GM23248 (cell line): ENCODE measurements at regions not wholly inside any gene's neighbourhood (a gene's known extent, or its start where the extent isn't known, plus 50 kb on each side); places are given as distances from the start of the nearest gene placed in this dataset.
"Not testable (repeated sequence)": the region's sequence is repeated elsewhere in the genome, so short reads cannot be mapped to it uniquely, and the experiment has no call there.

ENCODE experiments used
- DNase-seq: peaks from one replicate; pipeline ENCODE4 v3.0.0-alpha.2; 2015
- H2AFZ ChIP-seq: fragments of 200-600 bp; sonication (generic); 2 replicates; pipeline ENCODE4 v1.6.1; 2016; ENCODE audit warnings: antibody characterized with exemption
- H3F3A ChIP-seq: fragments of 200-600 bp; sonication (generic); 2 replicates; pipeline ENCODE4 v1.6.1; 2016; ENCODE audit warnings: mild to moderate bottlenecking, antibody characterized with exemption, mixed run types; ENCODE audit not compliant: insufficient read depth
- H3K27ac ChIP-seq: fragments of 200-600 bp; sonication (generic); 2 replicates; pipeline ENCODE4 v1.5.1; 2016; ENCODE audit warnings: mild to moderate bottlenecking
- H3K27me3 ChIP-seq: fragments of 200-600 bp; sonication (generic); replicated peaks from 2 replicates; pipeline ENCODE4 v1.6.1; 2016; ENCODE audit warnings: mild to moderate bottlenecking; ENCODE audit not compliant: insufficient read depth
- H3K36me3 ChIP-seq: fragments of 200-600 bp; sonication (generic); 2 replicates; pipeline ENCODE4 v1.6.1; 2016; ENCODE audit warnings: low read depth, mild to moderate bottlenecking
- H3K4me1 ChIP-seq: fragments of 200-600 bp; sonication (generic); 2 replicates; pipeline ENCODE4 v1.6.1; 2016; ENCODE audit warnings: mild to moderate bottlenecking; ENCODE audit not compliant: insufficient read depth
- H3K4me2 ChIP-seq: fragments of 200-600 bp; sonication (generic); one replicate; pipeline ENCODE4 v1.6.1; 2016; ENCODE audit warnings: mild to moderate bottlenecking; ENCODE audit not compliant: unreplicated experiment
- H3K4me3 ChIP-seq: fragments of 200-600 bp; sonication (generic); 2 replicates; pipeline ENCODE4 v1.5.1; 2016; ENCODE audit warnings: mild to moderate bottlenecking
- H3K79me2 ChIP-seq: fragments of 200-600 bp; sonication (generic); 2 replicates; pipeline ENCODE4 v1.6.1; 2016; ENCODE audit warnings: mild to moderate bottlenecking; ENCODE audit not compliant: insufficient read depth
- H3K9ac ChIP-seq: fragments of 200-600 bp; sonication (generic); 2 replicates; pipeline ENCODE4 v1.6.1; 2016; ENCODE audit warnings: mild to moderate bottlenecking
- H3K9me2 ChIP-seq: fragments of 200-600 bp; sonication (generic); 2 replicates; pipeline ENCODE4 v1.6.1; 2016; ENCODE audit warnings: mixed run types, mild to moderate bottlenecking, moderate library complexity; ENCODE audit not compliant: insufficient read depth
- H3K9me3 ChIP-seq: fragments of 200-600 bp; sonication (generic); one replicate; pipeline ENCODE4 v1.6.1; 2017; ENCODE audit warnings: low read depth
- H4K20me1 ChIP-seq: fragments of 200-600 bp; sonication (generic); 2 replicates; pipeline ENCODE4 v1.6.0; 2016; ENCODE audit not compliant: insufficient read depth
- WGBS, 2 experiments: methylation state at CpG; one replicate each; pipeline ENCODE4 v1.1.6; 2015 to 2017; ENCODE audit warnings: low lambda C conversion rate in 2 of 2, low coverage in 1 of 2; ENCODE audit errors: missing lambda C conversion rate in 2 of 2; 5-methylcytosine and 5-hydroxymethylcytosine counted together
- in situ Hi-C: fragments of 300-500 bp; cut with MboI; formaldehyde crosslinking; loops from 2 replicates; pipeline ENCODE4 v1.15.0; 2020

DNA sequence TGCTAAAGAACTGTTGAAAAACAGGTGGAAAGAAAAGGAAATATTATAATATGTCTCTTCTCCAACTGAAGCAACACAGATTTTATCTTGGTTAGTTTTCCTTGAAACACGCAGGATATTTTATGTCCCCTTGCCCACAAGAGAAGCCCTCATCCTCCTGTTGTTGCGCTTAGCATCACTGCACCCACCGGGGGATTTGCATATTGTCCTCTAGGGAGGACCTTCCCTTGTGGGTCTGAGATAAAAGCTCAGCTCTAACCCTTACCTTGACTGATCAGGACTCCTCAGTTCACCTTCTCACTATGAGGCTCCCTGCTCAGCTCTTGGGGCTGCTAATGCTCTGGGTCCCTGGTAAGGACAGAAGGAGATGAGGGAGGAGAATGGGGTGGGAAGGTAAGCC lies 1294.2 kb downstream of the RPIA start:
- H3K36me3 ChIP-seq, result not testable (repeated sequence)

DNA sequence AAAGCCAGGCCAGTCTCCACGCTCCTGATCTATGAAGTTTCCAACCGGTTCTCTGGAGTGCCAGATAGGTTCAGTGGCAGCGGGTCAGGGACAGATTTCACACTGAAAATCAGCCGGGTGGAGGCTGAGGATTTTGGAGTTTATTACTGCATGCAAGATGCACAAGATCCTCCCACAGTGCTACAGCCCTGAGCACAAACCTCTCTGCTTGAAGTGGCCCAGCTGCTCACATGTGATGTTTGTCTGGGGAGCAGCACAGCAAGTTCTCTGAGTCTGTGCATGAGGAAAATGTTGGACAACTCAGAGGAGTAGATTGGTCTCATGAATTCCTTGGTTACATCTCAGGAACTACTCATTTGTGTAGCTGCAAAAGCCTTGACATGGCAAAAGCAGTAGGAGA lies 1295.1 kb downstream of the RPIA start:
- H3K4me3 ChIP-seq, result not testable (repeated sequence)

More for the DNA sequence above, 1294.2 kb downstream of the RPIA start:
- H3K79me2 ChIP-seq, H3K4me2 ChIP-seq, H3K9me3 ChIP-seq, H3K4me1 ChIP-seq, H4K20me1 ChIP-seq, H3F3A ChIP-seq, H3K27me3 ChIP-seq, H3K27ac ChIP-seq, H2AFZ ChIP-seq, in situ Hi-C loops, H3K9me2 ChIP-seq, DNase-seq, H3K4me3 ChIP-seq, H3K9ac ChIP-seq: not testable (repeated sequence)
- no CpG with 5 or more reads among the region's 3 CpGs for WGBS, 2 experiments

DNA sequence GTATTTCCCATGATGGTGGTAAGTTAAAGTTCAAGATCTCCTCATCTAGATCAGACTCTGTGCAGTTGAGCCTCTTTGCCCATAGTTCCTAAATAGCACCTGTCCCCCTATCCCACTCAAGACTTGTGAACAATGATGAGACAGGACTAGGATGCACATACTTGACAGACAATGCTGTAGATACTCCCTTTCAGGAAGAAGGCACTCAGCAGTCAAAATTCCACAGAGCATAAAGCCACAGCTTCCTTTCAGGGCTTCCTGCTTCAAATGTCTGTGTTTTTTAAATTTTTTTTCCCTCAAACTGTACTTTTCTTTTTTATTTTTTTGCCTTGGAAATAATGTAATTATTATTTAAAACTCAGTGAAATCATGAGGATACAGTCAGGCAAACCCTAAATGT lies 1305.3 kb downstream of the RPIA start:
- H3K4me3 ChIP-seq, result not testable (repeated sequence)

More for the DNA sequence above, 1295.1 kb downstream of the RPIA start:
- H3K4me1 ChIP-seq, H3K4me2 ChIP-seq, in situ Hi-C loops, H3K27me3 ChIP-seq, H4K20me1 ChIP-seq, H3F3A ChIP-seq, H2AFZ ChIP-seq, H3K79me2 ChIP-seq, H3K36me3 ChIP-seq, H3K9ac ChIP-seq, H3K9me3 ChIP-seq, H3K27ac ChIP-seq, DNase-seq, H3K9me2 ChIP-seq: not testable (repeated sequence)
- 16 to 22% methylated on average over 4 of the region's 4 CpGs for WGBS, 2 experiments

DNA sequence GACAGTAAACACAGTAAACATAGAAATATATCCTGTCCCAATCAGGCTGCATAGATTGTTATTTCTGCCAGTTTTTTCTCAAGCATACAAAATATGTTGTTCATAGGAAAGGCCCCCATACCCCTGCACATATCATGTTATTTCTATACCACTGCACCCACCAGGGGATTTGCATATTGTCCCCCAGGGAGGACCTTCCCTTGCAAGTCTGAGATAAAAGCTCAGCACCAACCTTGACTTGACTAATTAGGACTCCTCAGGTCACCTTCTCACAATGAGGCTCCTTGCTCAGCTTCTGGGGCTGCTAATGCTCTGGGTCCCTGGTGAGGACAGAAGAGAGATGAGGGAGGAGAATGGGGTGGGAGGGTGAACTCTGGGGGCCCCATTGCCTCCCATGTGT lies 1313.1 kb downstream of the RPIA start:
- H3K4me1 ChIP-seq, H3K36me3 ChIP-seq, H3K9ac ChIP-seq, H3F3A ChIP-seq, H3K4me3 ChIP-seq, H4K20me1 ChIP-seq, H3K79me2 ChIP-seq, DNase-seq, H3K9me2 ChIP-seq, H3K9me3 ChIP-seq, H3K27ac ChIP-seq, H3K27me3 ChIP-seq, H2AFZ ChIP-seq, H3K4me2 ChIP-seq, in situ Hi-C loops: not testable (repeated sequence)

More for the DNA sequence above, 1305.3 kb downstream of the RPIA start:
- H3K9me2 ChIP-seq, H3K4me2 ChIP-seq, in situ Hi-C loops, H3K4me1 ChIP-seq, H3K9ac ChIP-seq, H3K9me3 ChIP-seq, DNase-seq, H3K36me3 ChIP-seq, H3K79me2 ChIP-seq, H3F3A ChIP-seq, H2AFZ ChIP-seq, H4K20me1 ChIP-seq, H3K27me3 ChIP-seq, H3K27ac ChIP-seq: not testable (repeated sequence)

DNA sequence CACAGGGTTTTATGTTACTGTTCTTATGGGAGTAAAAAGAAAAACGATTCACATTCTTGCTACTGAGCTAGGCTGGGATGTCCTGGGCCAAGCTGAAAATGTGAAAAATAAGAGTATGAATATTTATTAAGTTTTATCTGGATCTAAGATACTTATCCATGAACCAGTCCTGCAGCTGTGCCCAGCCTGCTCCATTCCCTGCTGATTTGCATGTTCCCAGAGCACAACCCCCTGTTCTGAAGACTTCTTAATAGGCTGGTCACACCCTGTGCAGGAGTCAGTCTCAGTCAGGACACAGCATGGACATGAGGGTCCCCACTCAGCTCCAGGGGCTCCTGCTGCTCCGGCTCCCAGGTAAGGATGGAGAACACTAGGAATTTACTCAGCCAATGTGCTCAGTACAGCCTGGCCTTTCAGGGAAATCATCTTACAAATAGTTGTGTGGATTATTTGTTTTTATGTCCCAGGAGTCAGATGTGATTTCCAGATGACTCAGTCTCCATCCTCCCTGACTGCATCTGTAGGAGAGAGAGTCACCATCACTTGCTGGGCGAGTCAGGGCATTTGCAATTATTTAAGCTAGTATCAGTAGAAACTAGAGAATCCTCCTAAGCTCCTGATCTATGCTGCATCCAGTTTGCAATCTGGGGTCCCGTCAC lies 1319.1 kb downstream of the RPIA start:
- H3K9me2 ChIP-seq, H3K4me2 ChIP-seq, H3K27ac ChIP-seq, H3K9ac ChIP-seq, in situ Hi-C loops, H3K79me2 ChIP-seq, H3K4me1 ChIP-seq, H3K36me3 ChIP-seq, H2AFZ ChIP-seq, H3K9me3 ChIP-seq, DNase-seq, H3K27me3 ChIP-seq, H4K20me1 ChIP-seq, H3K4me3 ChIP-seq, H3F3A ChIP-seq: not testable (repeated sequence)
- 7 to 32% methylated on average over 3 of the region's 4 CpGs for WGBS, 2 experiments

DNA sequence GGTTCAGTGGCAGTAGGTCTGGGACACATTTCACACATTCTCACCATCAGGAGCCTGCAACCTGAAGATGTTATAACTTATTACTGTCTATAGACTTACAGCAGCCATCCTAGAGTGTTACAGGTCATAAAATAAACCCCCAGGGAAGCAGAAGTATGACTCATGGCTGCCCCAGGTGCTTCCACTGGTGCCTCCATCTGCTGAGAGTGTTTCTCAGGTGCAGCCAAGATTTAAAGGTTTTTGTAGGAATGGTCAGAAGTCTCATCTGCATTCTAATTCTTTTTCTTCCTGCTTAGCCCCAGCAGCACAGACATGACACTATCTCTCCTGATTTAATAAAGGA lies 1319.6 kb downstream of the RPIA start:
- H3K9me2 ChIP-seq, H3K79me2 ChIP-seq, H3K9me3 ChIP-seq, H2AFZ ChIP-seq, H3K4me2 ChIP-seq, DNase-seq, H3K27me3 ChIP-seq, H4K20me1 ChIP-seq, H3K27ac ChIP-seq, H3F3A ChIP-seq, H3K4me1 ChIP-seq, H3K9ac ChIP-seq, in situ Hi-C loops, H3K36me3 ChIP-seq, H3K4me3 ChIP-seq: not testable (repeated sequence)

DNA sequence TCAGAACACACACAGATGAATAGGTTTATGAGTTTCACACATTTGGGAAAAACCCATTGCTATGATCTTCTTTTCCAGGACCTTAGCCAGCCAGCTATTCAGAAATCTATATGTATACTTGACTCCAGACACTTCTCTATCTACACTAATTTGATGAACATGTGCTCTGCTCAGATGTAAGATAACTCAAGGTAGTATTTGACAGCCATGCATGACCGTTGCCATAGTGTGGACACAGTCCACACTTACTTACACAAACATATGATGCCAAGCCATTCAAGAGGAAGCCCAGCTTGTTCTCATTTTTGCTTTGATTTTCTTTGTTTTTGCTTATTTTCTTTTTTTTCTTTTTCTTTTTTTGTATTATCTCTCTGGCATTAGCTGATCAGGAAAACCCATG lies 1328.4 kb downstream of the RPIA start:
- H3K9me2 ChIP-seq, H3K4me2 ChIP-seq, H4K20me1 ChIP-seq, H3K79me2 ChIP-seq, H3K4me3 ChIP-seq, H3K36me3 ChIP-seq, in situ Hi-C loops, H2AFZ ChIP-seq, H3K9me3 ChIP-seq, H3F3A ChIP-seq, DNase-seq, H3K4me1 ChIP-seq, H3K27me3 ChIP-seq, H3K27ac ChIP-seq, H3K9ac ChIP-seq: not testable (repeated sequence)
- 0% methylated on average over 1 of the region's 1 CpG for WGBS, 2 experiments

DNA sequence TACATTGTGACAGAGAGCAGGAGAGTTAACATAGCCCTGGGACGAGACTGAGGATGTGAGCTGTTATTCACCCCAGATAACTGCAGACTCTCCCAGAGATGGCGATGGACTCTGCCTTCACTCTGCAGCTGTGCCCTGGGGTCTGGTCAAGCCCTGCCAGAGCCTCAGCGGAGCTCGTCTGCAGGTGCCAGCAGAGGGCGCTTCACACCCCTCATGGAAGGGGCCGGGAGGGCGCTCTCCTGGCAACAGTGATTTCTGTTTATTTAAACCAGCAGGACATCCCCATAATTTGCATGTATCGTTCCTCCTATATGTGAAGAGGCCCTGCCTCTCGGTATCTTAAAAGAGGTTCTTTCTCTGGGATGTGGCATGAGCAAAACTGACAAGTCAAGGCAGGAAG lies 1329.8 kb downstream of the RPIA start:
- H3K27ac ChIP-seq, H2AFZ ChIP-seq, H3K4me3 ChIP-seq, DNase-seq, H3K4me2 ChIP-seq, H3K27me3 ChIP-seq, in situ Hi-C loops, H3K36me3 ChIP-seq, H3F3A ChIP-seq, H3K9me3 ChIP-seq, H4K20me1 ChIP-seq, H3K79me2 ChIP-seq, H3K4me1 ChIP-seq, H3K9ac ChIP-seq, H3K9me2 ChIP-seq: not testable (repeated sequence)
- WGBS, 2 experiments, result 0 to 3% methylated on average over 5 of the region's 9 CpGs
